Endodermal cell (in vitro differentiated cells): ENCODE measurements at regions not wholly inside any gene's neighbourhood (a gene's known extent, or its start where the extent isn't known, plus 50 kb on each side); places are given as distances from the start of the nearest gene placed in this dataset.

Experiments
- DNase-seq: peaks from one replicate; pipeline ENCODE4 v3.0.0-alpha.2; 2017
- H3K27ac ChIP-seq: 2 replicates; pipeline ENCODE4 v1.5.1; 2013; ENCODE audit warnings: mild to moderate bottlenecking, low read depth, low read length, moderate library complexity
- H3K27me3 ChIP-seq: 2 replicates; pipeline ENCODE4 v1.6.1; 2013; ENCODE audit warnings: mild to moderate bottlenecking, low read length, moderate library complexity; ENCODE audit not compliant: insufficient read depth, control insufficient read depth, poor library complexity, severe bottlenecking
- H3K36me3 ChIP-seq: 2 replicates; pipeline ENCODE4 v1.7.0; 2013; ENCODE audit warnings: mild to moderate bottlenecking, low read length, moderate library complexity; ENCODE audit not compliant: control insufficient read depth, insufficient read depth
- H3K4me1 ChIP-seq: one replicate; pipeline ENCODE4 v1.7.0; 2013; ENCODE audit warnings: low read length; ENCODE audit not compliant: control insufficient read depth, insufficient read depth
- H3K4me3 ChIP-seq: 2 replicates; pipeline ENCODE4 v1.5.1; 2013; ENCODE audit warnings: mild to moderate bottlenecking, low read length, moderate library complexity
- H3K9ac ChIP-seq: 2 replicates; pipeline ENCODE4 v1.6.1; 2013; ENCODE audit warnings: mild to moderate bottlenecking, low read length, moderate library complexity; ENCODE audit not compliant: poor library complexity, severe bottlenecking; ENCODE audit errors: extremely low read depth
- H3K9me3 ChIP-seq: 2 replicates; pipeline ENCODE4 v1.6.1; 2013; ENCODE audit warnings: mild to moderate bottlenecking, low read length, moderate library complexity; ENCODE audit not compliant: control insufficient read depth
- H3K27ac Mint-ChIP-seq: 2 replicates; pipeline ENCODE4 v1.8.0; 2020; ENCODE audit warnings: mixed read lengths
- H3K27me3 Mint-ChIP-seq: 2 replicates; pipeline ENCODE4 v1.8.0; 2021; ENCODE audit warnings: mild to moderate bottlenecking, mixed read lengths; ENCODE audit not compliant: insufficient read depth
- H3K36me3 Mint-ChIP-seq: 2 replicates; pipeline ENCODE4 v1.8.0; 2020; ENCODE audit warnings: low read depth, mixed read lengths
- H3K4me1 Mint-ChIP-seq: 2 replicates; pipeline ENCODE4 v1.8.0; 2020; ENCODE audit warnings: mixed read lengths
- H3K4me3 Mint-ChIP-seq: 2 replicates; pipeline ENCODE4 v1.8.0; 2020; ENCODE audit warnings: mild to moderate bottlenecking, moderate library complexity, mixed read lengths
- H3K9me3 Mint-ChIP-seq: 2 replicates; pipeline ENCODE4 v1.8.0; 2020; ENCODE audit warnings: mild to moderate bottlenecking, mixed read lengths
- WGBS, 2 experiments: methylation state at CpG; one replicate each; pipeline versions ENCODE4 v1.1.5 to v1.1.7; 2013; ENCODE audit warnings: missing lambda C conversion rate in 2 of 2, mixed read lengths in 1 of 2; ENCODE audit not compliant: insufficient coverage in 1 of 2, insufficient read length in 1 of 2; 5-methylcytosine and 5-hydroxymethylcytosine counted together
- TF ChIP-seq, protein P1 (sequence below): fragments of 200-600 bp; sonication (generic); conservative IDR thresholded peaks from 2 replicates; pipeline ENCODE4 v1.5.0; 2021; ENCODE audit warnings: antibody characterized with exemption, mild to moderate bottlenecking

DNA sequence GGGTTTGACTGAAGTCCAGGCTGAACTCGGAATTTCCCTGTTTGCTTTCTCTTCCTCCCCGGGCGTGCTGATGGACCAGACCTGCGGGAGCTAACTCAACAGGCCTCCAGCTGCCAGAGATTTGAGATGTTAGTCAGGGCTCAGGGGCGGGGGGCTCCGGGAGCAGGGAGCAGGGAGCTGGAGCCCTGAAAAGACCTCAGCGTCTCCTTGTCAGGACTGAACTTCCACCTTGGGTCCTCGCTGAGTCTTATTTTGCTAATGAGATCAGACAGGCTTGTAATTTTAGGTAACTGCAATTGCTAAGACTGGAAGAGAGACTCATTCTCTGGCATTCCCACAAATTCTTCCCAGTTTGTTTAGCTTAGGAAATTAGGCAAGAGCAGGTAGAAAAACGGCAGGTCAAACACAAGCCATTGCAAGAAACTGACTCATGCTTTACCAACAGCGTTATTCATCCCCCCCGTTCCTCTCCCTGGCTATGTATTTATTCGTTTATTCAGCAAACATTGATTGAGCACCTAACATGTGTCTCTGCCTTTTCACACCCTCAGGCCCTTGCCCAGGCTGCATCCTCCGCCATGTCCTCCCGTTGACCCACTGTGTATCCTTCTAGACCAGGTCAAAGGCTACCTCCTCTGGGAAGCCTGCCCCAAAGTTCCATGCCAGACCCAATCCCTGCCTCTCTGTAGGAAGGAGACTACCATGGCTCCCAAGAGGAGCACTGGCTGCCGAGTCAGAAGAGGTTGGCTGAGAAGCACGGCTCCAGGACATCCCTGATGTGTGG is 80.4 kb upstream of the DIO3 start:
- no peak overlapping the region for H3K27ac ChIP-seq
- Mint-ChIP-seq H3K36me3 (no peaks in the 10 kb centered on the region), H3K27me3 (peaks cover 7% of the 10 kb centered on the region), H3K4me1 (peaks cover 15% of the 10 kb centered on the region), H3K4me3 (no peak overlapping the region), H3K27ac (no peak overlapping the region), H3K9me3 (peaks cover 26% of the 10 kb centered on the region)
- H3K9me3 ChIP-seq = peaks cover 25% of the 10 kb centered on the region
- no peaks in the 10 kb centered on the region for H3K27me3 ChIP-seq
- no peak overlapping the region for H3K9ac ChIP-seq
- peak; percentile 39 for DNase-seq
- H3K36me3 ChIP-seq = no peaks in the 10 kb centered on the region
- no peak overlapping the region for H3K4me3 ChIP-seq
- TF ChIP-seq, protein P1, sequence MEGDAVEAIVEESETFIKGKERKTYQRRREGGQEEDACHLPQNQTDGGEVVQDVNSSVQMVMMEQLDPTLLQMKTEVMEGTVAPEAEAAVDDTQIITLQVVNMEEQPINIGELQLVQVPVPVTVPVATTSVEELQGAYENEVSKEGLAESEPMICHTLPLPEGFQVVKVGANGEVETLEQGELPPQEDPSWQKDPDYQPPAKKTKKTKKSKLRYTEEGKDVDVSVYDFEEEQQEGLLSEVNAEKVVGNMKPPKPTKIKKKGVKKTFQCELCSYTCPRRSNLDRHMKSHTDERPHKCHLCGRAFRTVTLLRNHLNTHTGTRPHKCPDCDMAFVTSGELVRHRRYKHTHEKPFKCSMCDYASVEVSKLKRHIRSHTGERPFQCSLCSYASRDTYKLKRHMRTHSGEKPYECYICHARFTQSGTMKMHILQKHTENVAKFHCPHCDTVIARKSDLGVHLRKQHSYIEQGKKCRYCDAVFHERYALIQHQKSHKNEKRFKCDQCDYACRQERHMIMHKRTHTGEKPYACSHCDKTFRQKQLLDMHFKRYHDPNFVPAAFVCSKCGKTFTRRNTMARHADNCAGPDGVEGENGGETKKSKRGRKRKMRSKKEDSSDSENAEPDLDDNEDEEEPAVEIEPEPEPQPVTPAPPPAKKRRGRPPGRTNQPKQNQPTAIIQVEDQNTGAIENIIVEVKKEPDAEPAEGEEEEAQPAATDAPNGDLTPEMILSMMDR = no peak
- no peaks in the 10 kb centered on the region for H3K4me1 ChIP-seq
- WGBS, 2 experiments = 80 to 84% methylated on average over 6 to 16 of the region's 16 CpGs

DNA sequence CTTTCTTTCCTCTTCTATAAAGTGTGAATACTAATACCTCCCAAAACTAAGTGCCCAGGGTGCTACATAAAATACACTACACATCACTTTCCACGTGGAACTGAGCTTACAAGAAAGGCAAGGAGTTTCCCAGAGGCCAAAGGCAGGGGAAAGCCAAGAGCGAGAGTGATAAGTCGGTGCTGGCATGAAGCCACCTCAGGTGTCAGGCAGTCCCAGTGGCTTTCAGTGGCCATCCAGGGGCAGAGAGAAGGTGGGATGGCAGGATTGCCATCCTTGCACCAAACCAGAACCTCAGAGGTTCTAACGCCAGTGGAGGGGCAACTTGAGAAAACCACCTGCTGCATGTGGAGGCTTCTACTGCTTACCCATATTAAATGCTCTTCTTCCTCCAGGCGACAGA is 79.7 kb upstream of the DIO3 start:
- DNase-seq = peak; percentile 24
- Histone ChIP-seq H3K9ac (no peak overlapping the region), H3K36me3 (no peaks in the 10 kb centered on the region), H3K27me3 (no peaks in the 10 kb centered on the region), H3K4me1 (no peaks in the 10 kb centered on the region), H3K4me3 (no peak overlapping the region), H3K27ac (no peak overlapping the region), H3K9me3 (peaks cover 30% of the 10 kb centered on the region)
- no peaks in the 10 kb centered on the region for H3K36me3 Mint-ChIP-seq
- H3K27ac Mint-ChIP-seq = no peak overlapping the region
- peaks cover 15% of the 10 kb centered on the region for H3K4me1 Mint-ChIP-seq
- peaks cover 7% of the 10 kb centered on the region for H3K27me3 Mint-ChIP-seq
- H3K9me3 Mint-ChIP-seq = peaks cover 29% of the 10 kb centered on the region
- no peak overlapping the region for H3K4me3 Mint-ChIP-seq
- WGBS, 2 experiments = 67 to 97% methylated on average over 1 to 5 of the region's 5 CpGs
- TF ChIP-seq, protein P1 = no peak

DNA sequence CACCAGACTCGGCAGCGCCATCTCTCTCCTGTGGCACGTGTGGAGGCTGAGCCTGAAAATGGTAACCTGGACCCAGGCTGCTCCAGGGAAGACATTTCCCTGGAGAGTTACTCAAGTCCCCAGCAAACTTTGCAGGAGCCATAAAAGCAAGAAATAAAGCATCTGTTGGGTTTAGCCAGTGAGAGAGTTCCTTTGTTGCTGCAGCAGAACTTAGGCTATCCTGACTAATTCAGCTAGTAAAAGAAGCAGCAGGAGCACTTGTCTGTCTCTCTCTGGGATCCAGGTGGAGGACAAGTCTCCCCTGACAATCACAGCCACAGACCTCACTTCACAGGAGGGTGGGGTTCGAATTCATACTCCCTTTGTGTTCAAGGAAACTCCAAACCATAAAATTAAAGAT is 79.2 kb upstream of the DIO3 start:
- Mint-ChIP-seq H3K4me1 (peaks cover 11% of the 10 kb centered on the region), H3K9me3 (peaks cover 33% of the 10 kb centered on the region), H3K27me3 (peaks cover 7% of the 10 kb centered on the region), H3K36me3 (no peaks in the 10 kb centered on the region), H3K4me3 (no peak overlapping the region), H3K27ac (no peak overlapping the region)
- 85 to 95% methylated on average over 3 to 4 of the region's 4 CpGs for WGBS, 2 experiments
- Histone ChIP-seq H3K27me3 (no peaks in the 10 kb centered on the region), H3K4me3 (no peak overlapping the region), H3K9ac (no peak overlapping the region), H3K36me3 (no peaks in the 10 kb centered on the region), H3K9me3 (peaks cover 34% of the 10 kb centered on the region), H3K27ac (no peak overlapping the region), H3K4me1 (no peaks in the 10 kb centered on the region)
- DNase-seq = no peak
- TF ChIP-seq, protein P1 = no peak
